Muscle layer of duodenum (tissue), 2 donors: ENCODE measurements at regions not wholly inside any gene's neighbourhood (a gene's known extent, or its start where the extent isn't known, plus 50 kb on each side); places are given as distances from the start of the nearest gene placed in this dataset.

Experiments used
- H3K27ac ChIP-seq: one replicate; pipeline ENCODE4 v1.7.0; 2013; ENCODE audit warnings: mild to moderate bottlenecking, low read length
- H3K27me3 ChIP-seq: one replicate; pipeline ENCODE4 v1.7.0; 2013; ENCODE audit warnings: low read depth, mild to moderate bottlenecking, control low read depth, low read length
- H3K36me3 ChIP-seq, 2 donors: one replicate each; pipeline ENCODE4 v1.7.0; 2013; ENCODE audit warnings: low read length in 2 of 2, control low read depth in 1 of 2, mild to moderate bottlenecking in 1 of 2; ENCODE audit not compliant: insufficient read depth in 2 of 2, control insufficient read depth in 1 of 2
- H3K4me1 ChIP-seq, 2 donors: one replicate each; pipeline ENCODE4 v1.7.0; 2013; ENCODE audit warnings: low read length in 2 of 2, mild to moderate bottlenecking in 2 of 2, control low read depth in 1 of 2, moderate library complexity in 1 of 2; ENCODE audit not compliant: insufficient read depth in 2 of 2, control insufficient read depth in 1 of 2
- H3K4me3 ChIP-seq, 2 donors: one replicate each; pipeline ENCODE4 v1.7.0; 2013; ENCODE audit warnings: low read length in 2 of 2, low read depth in 1 of 2, mild to moderate bottlenecking in 1 of 2
- H3K9me3 ChIP-seq, 2 donors: one replicate each; pipeline ENCODE4 v1.7.0; 2013; ENCODE audit warnings: low read length in 2 of 2, control low read depth in 1 of 2, mild to moderate bottlenecking in 1 of 2; ENCODE audit not compliant: control insufficient read depth in 1 of 2
- donor health status: healthy.

- Histone ChIP-seq H3K27me3 (no peaks in the 10 kb centered on the region), H3K4me3 (no peak overlapping the region), H3K9me3 (peaks cover 4 to 5% of the 10 kb centered on the region in 2 donors), H3K4me1 (no peaks in the 10 kb centered on the region), H3K27ac (no peak overlapping the region), H3K36me3 (no peaks in the 10 kb centered on the region)
These were observed 167.6 kb upstream of the SYT13 start for GRCh38 chr11:45453721-45454120.

- no peaks in the 10 kb centered on the region for H3K4me1 ChIP-seq
- peaks cover 4 to 5% of the 10 kb centered on the region in 2 donors for H3K9me3 ChIP-seq
- no peak overlapping the region for H3K4me3 ChIP-seq
- no peak overlapping the region for H3K27ac ChIP-seq
- no peaks in the 10 kb centered on the region for H3K36me3 ChIP-seq
- no peaks in the 10 kb centered on the region for H3K27me3 ChIP-seq
These were observed 165.8 kb upstream of the SYT13 start for GRCh38 chr11:45451766-45452440.

GRCh38 chr11:45450189-45450588 lies 164.0 kb upstream of the SYT13 start:
- Histone ChIP-seq H3K27ac (no peak overlapping the region), H3K36me3 (no peaks in the 10 kb centered on the region), H3K4me3 (no peak overlapping the region), H3K27me3 (no peaks in the 10 kb centered on the region), H3K9me3 (peaks cover 2 to 4% of the 10 kb centered on the region in 2 donors), H3K4me1 (no peaks in the 10 kb centered on the region)

- Histone ChIP-seq H3K36me3 (no peaks in the 10 kb centered on the region), H3K4me1 (no peaks in the 10 kb centered on the region), H3K9me3 (no peaks in the 10 kb centered on the region), H3K27me3 (no peaks in the 10 kb centered on the region), H3K4me3 (no peak overlapping the region), H3K27ac (no peak overlapping the region)
These were observed 163.0 kb upstream of the SYT13 start for GRCh38 chr11:45449036-45449601.

- H3K4me3 ChIP-seq = no peak overlapping the region
- no peaks in the 10 kb centered on the region for H3K9me3 ChIP-seq
- H3K27ac ChIP-seq = no peak overlapping the region
- no peaks in the 10 kb centered on the region for H3K4me1 ChIP-seq
- H3K27me3 ChIP-seq = peaks cover 4% of the 10 kb centered on the region
- H3K36me3 ChIP-seq = no peaks in the 10 kb centered on the region
These were observed 162.4 kb upstream of the SYT13 start for GRCh38 chr11:45448561-45448960.

GRCh38 chr11:45446998-45447397 lies 160.9 kb upstream of the SYT13 start:
- Histone ChIP-seq H3K4me3 (no peak overlapping the region), H3K27me3 (peaks cover 5% of the 10 kb centered on the region)

GRCh38 chr11:45446434-45446833 lies 160.3 kb upstream of the SYT13 start:
- no peaks in the 10 kb centered on the region for H3K36me3 ChIP-seq
- no peak overlapping the region for H3K27ac ChIP-seq
- no peaks in the 10 kb centered on the region for H3K9me3 ChIP-seq
- no peaks in the 10 kb centered on the region for H3K4me1 ChIP-seq
- H3K4me3 ChIP-seq = no peak overlapping the region
- peaks cover 5% of the 10 kb centered on the region for H3K27me3 ChIP-seq

More at GRCh38 chr11:45446998-45447397, 160.9 kb upstream of the SYT13 start:
- Histone ChIP-seq H3K36me3 (no peaks in the 10 kb centered on the region), H3K9me3 (no peaks in the 10 kb centered on the region), H3K4me1 (no peaks in the 10 kb centered on the region), H3K27ac (no peak overlapping the region)

GRCh38 chr11:45444796-45445195 lies 158.7 kb upstream of the SYT13 start:
- Histone ChIP-seq H3K4me3 (no peak overlapping the region), H3K36me3 (no peaks in the 10 kb centered on the region), H3K9me3 (peaks cover under 1 to 2% of the 10 kb centered on the region in 2 donors), H3K27me3 (peaks cover 5% of the 10 kb centered on the region), H3K4me1 (no peaks in the 10 kb centered on the region), H3K27ac (no peak overlapping the region)

GRCh38 chr11:45440111-45440510 lies 154.0 kb upstream of the SYT13 start:
- Histone ChIP-seq H3K9me3 (peaks cover 3 to 5% of the 10 kb centered on the region in 2 donors), H3K36me3 (no peaks in the 10 kb centered on the region), H3K4me3 (no peak overlapping the region), H3K4me1 (no peaks in the 10 kb centered on the region), H3K27me3 (peaks cover 5% of the 10 kb centered on the region), H3K27ac (no peak overlapping the region)

GRCh38 chr11:45436966-45437365 lies 150.8 kb upstream of the SYT13 start:
- Histone ChIP-seq H3K4me3 (no peak overlapping the region), H3K9me3 (peaks cover 3 to 5% of the 10 kb centered on the region in 2 donors), H3K27me3 (no peaks in the 10 kb centered on the region), H3K4me1 (no peaks in the 10 kb centered on the region), H3K27ac (no peak overlapping the region), H3K36me3 (no peaks in the 10 kb centered on the region)

- peaks cover 3 to 5% of the 10 kb centered on the region in 2 donors for H3K9me3 ChIP-seq
- H3K36me3 ChIP-seq = no peaks in the 10 kb centered on the region
- no peak overlapping the region for H3K27ac ChIP-seq
- no peaks in the 10 kb centered on the region for H3K4me1 ChIP-seq
- no peaks in the 10 kb centered on the region for H3K27me3 ChIP-seq
- no peak overlapping the region for H3K4me3 ChIP-seq
These were observed 150.0 kb upstream of the SYT13 start for GRCh38 chr11:45436118-45436517.

- Histone ChIP-seq H3K4me3 (no peak overlapping the region), H3K9me3 (peaks cover 3 to 5% of the 10 kb centered on the region in 2 donors), H3K36me3 (no peaks in the 10 kb centered on the region), H3K4me1 (no peaks in the 10 kb centered on the region), H3K27me3 (no peaks in the 10 kb centered on the region), H3K27ac (no peak overlapping the region)
These were observed 149.6 kb upstream of the SYT13 start for GRCh38 chr11:45435706-45436105.
